HL-60 (cell line): ENCODE measurements at regions not wholly inside any gene's neighbourhood (a gene's known extent, or its start where the extent isn't known, plus 50 kb on each side); places are given as distances from the start of the nearest gene placed in this dataset.

Experiments
- DNase-seq, 2 experiments: peaks; one replicate each; pipeline ENCODE4 v3.0.0-alpha.2; 2010 to 2020; ENCODE audit warnings: low read depth in 1 of 2, low spot score in 1 of 2
- H3K27ac ChIP-seq: fragments of 250-450 bp; sonication (Bioruptor Pico); replicated peaks from 2 replicates; pipeline ENCODE4 v1.5.1; 2020; ENCODE audit warnings: mild to moderate bottlenecking, moderate library complexity
- H3K27me3 ChIP-seq: fragments of 250-450 bp; sonication (Bioruptor Pico); 2 replicates; pipeline ENCODE4 v1.5.1; 2021; ENCODE audit warnings: mild to moderate bottlenecking, moderate library complexity; ENCODE audit not compliant: insufficient read depth, poor library complexity, severe bottlenecking
- H3K4me3 ChIP-seq: replicated peaks from 2 replicates; pipeline ENCODE4 v1.5.1; 2011; ENCODE audit warnings: mild to moderate bottlenecking, control low read depth, low read length; ENCODE audit not compliant: insufficient read depth
- GABPA ChIP-seq: IDR thresholded peaks from 2 replicates; pipeline ENCODE4 v1.6.1; 2012; ENCODE audit warnings: low read depth
- POLR2AphosphoS5 ChIP-seq: IDR thresholded peaks from 2 replicates; pipeline ENCODE4 v1.6.1; 2012; ENCODE audit warnings: low read depth
- SPI1 ChIP-seq: IDR thresholded peaks from 2 replicates; pipeline ENCODE4 v1.6.1; 2012; ENCODE audit warnings: low read depth, mild to moderate bottlenecking, borderline replicate concordance
- TF ChIP-seq, protein P1 (sequence below): IDR thresholded peaks from one replicate; pipeline ENCODE4 v1.5.1; 2011; ENCODE audit warnings: low read length, control low read depth, inconsistent platforms; ENCODE audit not compliant: insufficient read depth
- TF ChIP-seq, protein P2 (sequence below): IDR thresholded peaks from 2 replicates; pipeline ENCODE4 v1.6.1; 2012; ENCODE audit warnings: low read depth; ENCODE audit not compliant: insufficient replicate concordance

DNA sequence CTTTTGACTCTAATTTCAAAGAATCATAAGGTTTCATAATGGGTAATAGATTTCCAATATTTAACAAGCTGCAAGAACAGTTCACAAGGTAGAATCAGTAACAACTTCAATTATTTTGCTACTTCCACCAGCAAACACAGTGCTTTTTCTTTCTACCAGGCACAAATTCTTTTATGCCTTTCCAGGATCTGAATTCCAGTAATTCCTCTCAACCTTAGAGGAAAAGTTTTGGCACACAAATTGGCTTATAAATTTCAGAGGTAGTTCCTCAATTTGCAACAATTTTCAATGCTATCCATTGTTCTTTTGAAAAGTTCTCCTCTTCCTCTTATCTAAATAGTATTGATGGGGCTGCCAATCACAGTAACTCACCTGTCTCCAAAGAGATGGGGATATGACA is 665.4 kb upstream of the PHF14 start:
- H3K4me3 ChIP-seq = no peak overlapping the region
- TF ChIP-seq, protein P1, sequence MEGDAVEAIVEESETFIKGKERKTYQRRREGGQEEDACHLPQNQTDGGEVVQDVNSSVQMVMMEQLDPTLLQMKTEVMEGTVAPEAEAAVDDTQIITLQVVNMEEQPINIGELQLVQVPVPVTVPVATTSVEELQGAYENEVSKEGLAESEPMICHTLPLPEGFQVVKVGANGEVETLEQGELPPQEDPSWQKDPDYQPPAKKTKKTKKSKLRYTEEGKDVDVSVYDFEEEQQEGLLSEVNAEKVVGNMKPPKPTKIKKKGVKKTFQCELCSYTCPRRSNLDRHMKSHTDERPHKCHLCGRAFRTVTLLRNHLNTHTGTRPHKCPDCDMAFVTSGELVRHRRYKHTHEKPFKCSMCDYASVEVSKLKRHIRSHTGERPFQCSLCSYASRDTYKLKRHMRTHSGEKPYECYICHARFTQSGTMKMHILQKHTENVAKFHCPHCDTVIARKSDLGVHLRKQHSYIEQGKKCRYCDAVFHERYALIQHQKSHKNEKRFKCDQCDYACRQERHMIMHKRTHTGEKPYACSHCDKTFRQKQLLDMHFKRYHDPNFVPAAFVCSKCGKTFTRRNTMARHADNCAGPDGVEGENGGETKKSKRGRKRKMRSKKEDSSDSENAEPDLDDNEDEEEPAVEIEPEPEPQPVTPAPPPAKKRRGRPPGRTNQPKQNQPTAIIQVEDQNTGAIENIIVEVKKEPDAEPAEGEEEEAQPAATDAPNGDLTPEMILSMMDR = no peak
- TF ChIP-seq GABPA = no peak
- TF ChIP-seq SPI1 = no peak
- TF ChIP-seq POLR2AphosphoS5 = no peak
- TF ChIP-seq, protein P2, sequence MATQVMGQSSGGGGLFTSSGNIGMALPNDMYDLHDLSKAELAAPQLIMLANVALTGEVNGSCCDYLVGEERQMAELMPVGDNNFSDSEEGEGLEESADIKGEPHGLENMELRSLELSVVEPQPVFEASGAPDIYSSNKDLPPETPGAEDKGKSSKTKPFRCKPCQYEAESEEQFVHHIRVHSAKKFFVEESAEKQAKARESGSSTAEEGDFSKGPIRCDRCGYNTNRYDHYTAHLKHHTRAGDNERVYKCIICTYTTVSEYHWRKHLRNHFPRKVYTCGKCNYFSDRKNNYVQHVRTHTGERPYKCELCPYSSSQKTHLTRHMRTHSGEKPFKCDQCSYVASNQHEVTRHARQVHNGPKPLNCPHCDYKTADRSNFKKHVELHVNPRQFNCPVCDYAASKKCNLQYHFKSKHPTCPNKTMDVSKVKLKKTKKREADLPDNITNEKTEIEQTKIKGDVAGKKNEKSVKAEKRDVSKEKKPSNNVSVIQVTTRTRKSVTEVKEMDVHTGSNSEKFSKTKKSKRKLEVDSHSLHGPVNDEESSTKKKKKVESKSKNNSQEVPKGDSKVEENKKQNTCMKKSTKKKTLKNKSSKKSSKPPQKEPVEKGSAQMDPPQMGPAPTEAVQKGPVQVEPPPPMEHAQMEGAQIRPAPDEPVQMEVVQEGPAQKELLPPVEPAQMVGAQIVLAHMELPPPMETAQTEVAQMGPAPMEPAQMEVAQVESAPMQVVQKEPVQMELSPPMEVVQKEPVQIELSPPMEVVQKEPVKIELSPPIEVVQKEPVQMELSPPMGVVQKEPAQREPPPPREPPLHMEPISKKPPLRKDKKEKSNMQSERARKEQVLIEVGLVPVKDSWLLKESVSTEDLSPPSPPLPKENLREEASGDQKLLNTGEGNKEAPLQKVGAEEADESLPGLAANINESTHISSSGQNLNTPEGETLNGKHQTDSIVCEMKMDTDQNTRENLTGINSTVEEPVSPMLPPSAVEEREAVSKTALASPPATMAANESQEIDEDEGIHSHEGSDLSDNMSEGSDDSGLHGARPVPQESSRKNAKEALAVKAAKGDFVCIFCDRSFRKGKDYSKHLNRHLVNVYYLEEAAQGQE = no peak
- no peak overlapping the region for H3K27ac ChIP-seq
- H3K27me3 ChIP-seq = no peaks in the 10 kb centered on the region
- DNase-seq = no peak

DNA sequence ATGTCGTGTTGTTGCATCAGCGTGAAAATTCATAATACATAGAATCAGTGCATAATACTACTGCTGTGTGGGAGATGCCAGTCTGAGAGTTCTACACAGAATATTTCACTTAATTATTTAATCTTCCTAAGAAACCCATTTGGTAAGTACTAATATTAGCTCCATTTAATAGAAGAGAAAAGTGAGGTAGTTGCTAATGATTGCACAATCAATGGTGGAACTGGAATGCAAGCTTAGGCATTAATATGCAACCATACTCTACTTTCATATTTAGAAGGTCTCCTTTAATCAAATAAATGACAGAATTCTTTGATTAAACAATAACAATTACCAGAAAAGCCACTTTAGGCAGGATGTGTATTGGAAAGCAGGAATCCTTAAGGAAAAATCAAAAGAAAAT is 660.7 kb upstream of the PHF14 start:
- Histone ChIP-seq H3K27me3 (no peaks in the 10 kb centered on the region), H3K4me3 (no peak overlapping the region), H3K27ac (no peak overlapping the region)
- TF ChIP-seq, protein P2 = no peak
- TF ChIP-seq POLR2AphosphoS5 = no peak
- no peak for TF ChIP-seq GABPA
- no peak for TF ChIP-seq SPI1
- TF ChIP-seq, protein P1 = no peak
- no peak for DNase-seq

DNA sequence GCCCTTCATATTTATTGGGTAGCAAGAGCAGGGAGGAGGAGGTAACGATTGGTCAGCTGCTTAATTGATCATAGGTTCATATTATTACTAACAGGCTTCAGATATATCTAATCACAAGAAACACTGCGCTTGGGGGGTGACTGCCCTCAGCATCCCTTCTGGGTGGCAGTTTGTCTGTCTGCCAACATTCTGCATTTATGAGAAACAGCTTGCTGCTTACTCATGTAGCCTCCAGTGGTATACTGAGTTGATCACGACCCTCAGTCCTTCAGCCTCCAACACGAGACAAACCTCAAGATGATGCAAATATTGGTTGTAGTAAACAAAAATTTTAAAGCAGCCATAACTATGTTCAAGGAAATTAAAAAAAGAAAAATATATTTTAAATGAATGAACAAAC is 657.8 kb upstream of the PHF14 start:
- no peak for DNase-seq
- H3K27me3 ChIP-seq = no peaks in the 10 kb centered on the region
- TF ChIP-seq POLR2AphosphoS5 (no peak), SPI1 (no peak), GABPA (no peak)
- TF ChIP-seq, protein P1 = no peak
- TF ChIP-seq, protein P2 = no peak
- no peak overlapping the region for H3K4me3 ChIP-seq
- no peak overlapping the region for H3K27ac ChIP-seq
